HUES48 (cell line): ENCODE measurements at regions not wholly inside any gene's neighbourhood (a gene's known extent, or its start where the extent isn't known, plus 50 kb on each side); places are given as distances from the start of the nearest gene placed in this dataset.

Source experiments
- H3K27ac ChIP-seq: one replicate; pipeline ENCODE4 v1.7.0; 2013; ENCODE audit warnings: low read depth, low read length, inconsistent platforms
- H3K27me3 ChIP-seq: 2 replicates; pipeline ENCODE4 v1.6.1; 2013; ENCODE audit warnings: mild to moderate bottlenecking, low read length; ENCODE audit not compliant: control insufficient read depth, insufficient read depth
- H3K36me3 ChIP-seq: 2 replicates; pipeline ENCODE4 v1.6.1; 2013; ENCODE audit warnings: low read length; ENCODE audit not compliant: control insufficient read depth, insufficient read depth
- H3K4me1 ChIP-seq: 2 replicates; pipeline ENCODE4 v1.6.1; 2013; ENCODE audit warnings: mild to moderate bottlenecking, low read length; ENCODE audit not compliant: control insufficient read depth, insufficient read depth
- H3K4me3 ChIP-seq: 2 replicates; pipeline ENCODE4 v1.5.1; 2013; ENCODE audit warnings: mild to moderate bottlenecking, low read depth, low read length
- H3K9ac ChIP-seq: 2 replicates; pipeline ENCODE4 v1.6.1; 2013; ENCODE audit warnings: mild to moderate bottlenecking, low read depth, low read length, moderate library complexity
- H3K9me3 ChIP-seq: 2 replicates; pipeline ENCODE4 v1.6.1; 2013; ENCODE audit warnings: low read length; ENCODE audit not compliant: control insufficient read depth, insufficient read depth

- Histone ChIP-seq H3K9me3 (no peaks in the 10 kb centered on the region), H3K4me1 (peaks cover 11% of the 10 kb centered on the region), H3K4me3 (no peak overlapping the region), H3K27ac (no peak overlapping the region), H3K36me3 (no peaks in the 10 kb centered on the region), H3K27me3 (no peaks in the 10 kb centered on the region), H3K9ac (no peak overlapping the region)
These were observed 116.8 kb upstream of the ARID1B start for GRCh38 chr6:156660389-156660788.

DNA sequence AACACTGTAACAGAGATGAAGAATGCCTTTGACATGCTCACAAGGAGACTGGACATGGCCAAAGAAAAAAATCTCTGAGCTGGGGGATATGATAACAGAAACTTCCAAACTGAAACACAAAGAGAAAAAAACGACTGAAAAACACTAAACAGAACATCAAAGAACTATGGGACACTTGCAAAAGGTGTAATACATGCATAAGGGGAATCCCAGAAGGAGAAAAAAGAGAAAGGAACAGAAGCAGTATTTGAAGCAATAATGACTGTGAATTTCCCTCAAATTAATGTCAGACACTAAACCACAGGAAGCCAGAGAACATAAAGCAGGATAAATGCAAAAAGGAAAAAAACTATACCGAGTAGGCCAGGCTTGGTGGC lies 117.4 kb upstream of the ARID1B start:
- Histone ChIP-seq H3K4me1 (peaks cover 17% of the 10 kb centered on the region), H3K36me3 (no peaks in the 10 kb centered on the region), H3K27ac (no peak overlapping the region), H3K4me3 (no peak overlapping the region), H3K9me3 (no peaks in the 10 kb centered on the region), H3K9ac (no peak overlapping the region), H3K27me3 (no peaks in the 10 kb centered on the region)

DNA sequence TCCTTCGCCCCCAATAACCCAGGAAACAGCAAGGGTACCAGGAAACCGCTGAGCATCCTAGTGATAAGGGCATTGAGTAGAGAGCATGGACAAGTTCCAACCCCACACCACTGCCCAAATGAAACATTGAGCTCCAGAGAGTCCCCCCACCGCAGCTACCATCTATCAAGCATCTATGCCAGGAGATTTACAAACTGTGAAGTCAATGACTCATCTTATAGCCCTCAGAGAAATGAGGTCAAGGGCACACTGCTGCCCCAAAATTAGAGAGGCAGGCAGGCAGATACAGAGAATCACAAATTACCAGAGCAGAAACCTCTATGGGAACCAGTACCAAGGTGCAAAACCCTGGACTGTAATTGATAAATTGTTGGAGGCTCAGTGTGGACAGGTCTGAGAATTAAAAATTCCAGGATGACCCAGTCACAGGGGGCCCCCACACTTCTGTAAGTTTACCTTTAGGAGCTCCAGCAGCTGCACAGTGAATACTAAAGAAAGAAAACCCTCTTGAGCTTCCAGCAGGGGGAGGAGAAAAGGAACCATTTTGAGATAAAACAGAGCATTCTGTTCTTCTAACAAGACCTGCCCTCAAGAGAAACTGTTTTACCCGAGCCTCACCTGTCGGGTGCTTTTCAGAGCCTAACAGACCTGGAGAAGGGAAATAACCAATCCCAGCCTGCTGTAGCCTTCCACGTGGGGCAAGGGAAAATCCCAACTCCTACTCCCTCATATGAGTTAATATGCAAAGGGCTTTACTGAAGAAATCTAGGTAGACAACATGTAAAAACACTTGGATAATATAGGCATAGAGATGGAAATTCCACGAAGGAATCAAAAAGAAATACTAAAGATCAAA lies 118.0 kb upstream of the ARID1B start:
- Histone ChIP-seq H3K9me3 (no peaks in the 10 kb centered on the region), H3K27me3 (no peaks in the 10 kb centered on the region), H3K9ac (no peak overlapping the region), H3K27ac (no peak overlapping the region), H3K36me3 (no peaks in the 10 kb centered on the region), H3K4me3 (no peak overlapping the region), H3K4me1 (peaks cover 20% of the 10 kb centered on the region)

DNA sequence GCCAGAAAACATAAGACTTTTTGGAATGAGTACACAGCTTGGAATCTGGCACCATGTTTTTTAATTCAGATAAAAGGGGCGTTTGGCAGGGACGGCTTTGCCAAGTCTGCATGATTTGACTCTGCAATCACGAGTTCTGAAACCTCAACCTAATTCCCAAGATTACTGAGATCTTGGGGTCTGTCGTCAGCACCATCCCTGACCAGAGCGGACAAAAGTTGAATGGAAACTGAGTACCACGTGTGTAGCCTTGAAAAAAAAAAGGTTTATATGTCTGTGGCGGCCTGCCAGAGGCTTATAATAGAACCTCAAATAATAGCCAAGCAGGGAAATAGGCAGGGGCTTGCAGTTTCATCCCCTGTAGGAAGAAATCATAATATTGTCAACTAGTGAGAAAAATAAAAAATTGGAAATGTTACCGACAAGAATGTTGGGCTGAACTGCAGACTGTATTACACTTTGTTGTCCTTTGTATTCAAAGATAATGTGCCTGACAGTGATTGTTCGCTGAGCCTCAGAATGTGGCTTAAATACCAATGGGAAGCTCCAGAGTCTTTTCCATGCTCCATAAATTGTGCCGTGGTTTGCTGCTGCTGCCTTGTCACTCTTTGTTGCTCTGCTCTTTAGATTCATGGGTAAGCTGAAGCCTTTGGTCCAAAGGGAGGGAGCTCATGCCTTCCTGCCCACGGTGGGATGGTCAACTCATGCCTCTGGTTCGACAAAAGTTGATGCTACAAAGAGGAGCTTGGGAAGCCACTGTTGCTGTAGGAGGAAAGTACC lies 118.8 kb upstream of the ARID1B start:
- no peak overlapping the region for H3K4me3 ChIP-seq
- H3K4me1 ChIP-seq, result peaks cover 20% of the 10 kb centered on the region
- no peak overlapping the region for H3K9ac ChIP-seq
- H3K27ac ChIP-seq, result no peak overlapping the region
- H3K27me3 ChIP-seq, result no peaks in the 10 kb centered on the region
- no peaks in the 10 kb centered on the region for H3K36me3 ChIP-seq
- H3K9me3 ChIP-seq, result 0 out of 2 replicates have a peak, but pooled peaks cover 2% of the 10 kb centered on the region

- Histone ChIP-seq H3K27me3 (no peaks in the 10 kb centered on the region), H3K36me3 (no peaks in the 10 kb centered on the region), H3K4me1 (peaks cover 20% of the 10 kb centered on the region), H3K9me3 (0 out of 2 replicates have a peak, but pooled peaks cover 4% of the 10 kb centered on the region), H3K27ac (no peak overlapping the region), H3K9ac (no peak overlapping the region), H3K4me3 (no peak overlapping the region)
These were observed 119.9 kb upstream of the ARID1B start for GRCh38 chr6:156657296-156657695.

DNA sequence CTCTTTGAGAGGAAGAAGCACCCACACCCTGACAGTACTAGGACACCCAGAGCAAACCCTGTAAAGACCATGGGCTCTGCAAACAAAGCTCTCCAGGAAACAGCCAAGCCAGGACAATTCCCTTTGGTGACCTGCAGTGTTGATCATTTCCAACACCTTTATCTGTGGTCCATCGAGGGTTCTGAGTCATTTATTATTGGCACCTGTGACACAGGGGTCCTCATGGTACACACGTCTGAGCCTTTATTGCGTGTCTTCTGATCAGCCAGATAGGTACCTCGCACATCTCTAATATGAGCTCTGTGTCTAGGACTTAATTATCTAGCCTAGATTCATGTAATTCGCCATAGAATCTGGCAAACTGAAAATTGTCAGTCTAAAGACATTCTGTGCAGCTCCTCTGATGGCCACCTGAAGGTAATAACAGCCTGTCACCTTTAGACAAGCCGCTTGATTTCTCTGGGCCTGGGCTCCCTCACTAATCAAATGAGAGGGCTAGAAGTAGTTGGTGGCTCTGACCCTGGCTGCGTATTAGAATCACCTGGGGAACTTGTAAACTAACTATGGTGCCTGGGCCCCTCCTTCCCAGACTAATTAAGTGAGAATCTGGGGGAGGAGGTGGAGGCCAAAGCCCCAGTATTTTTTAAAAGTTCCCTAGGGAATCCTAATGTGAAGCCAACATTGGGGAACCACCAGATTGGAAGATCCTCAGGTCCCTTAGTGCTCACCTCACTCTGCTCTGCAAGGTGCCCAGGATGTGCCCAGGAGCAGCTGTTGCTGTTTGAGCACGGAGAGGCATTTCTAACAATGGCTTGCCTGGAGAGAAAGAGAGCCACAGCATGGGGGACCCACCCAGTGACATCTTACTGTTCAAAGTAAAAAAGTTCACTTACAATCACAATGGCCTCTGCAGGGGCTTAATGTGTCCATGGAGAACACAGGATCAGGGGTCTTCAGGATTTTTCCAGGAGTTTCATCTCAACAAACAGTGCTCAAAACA lies 122.0 kb upstream of the ARID1B start:
- Histone ChIP-seq H3K27ac (peak overlapping the region; percentile 66), H3K9me3 (0 out of 2 replicates have a peak, but pooled peaks cover 4% of the 10 kb centered on the region), H3K9ac (no peak overlapping the region), H3K27me3 (no peaks in the 10 kb centered on the region), H3K36me3 (no peaks in the 10 kb centered on the region), H3K4me3 (no peak overlapping the region), H3K4me1 (peaks cover 20% of the 10 kb centered on the region)

- 0 out of 2 replicates have a peak, but pooled peaks cover 4% of the 10 kb centered on the region for H3K9me3 ChIP-seq
- H3K4me3 ChIP-seq, result no peak overlapping the region
- no peak overlapping the region for H3K27ac ChIP-seq
- no peaks in the 10 kb centered on the region for H3K27me3 ChIP-seq
- H3K9ac ChIP-seq, result no peak overlapping the region
- H3K36me3 ChIP-seq, result no peaks in the 10 kb centered on the region
- H3K4me1 ChIP-seq, result peaks cover 13% of the 10 kb centered on the region
These were observed 124.9 kb upstream of the ARID1B start for GRCh38 chr6:156652231-156652750.

- Histone ChIP-seq H3K27ac (no peak overlapping the region), H3K27me3 (no peaks in the 10 kb centered on the region), H3K4me1 (peaks cover 10% of the 10 kb centered on the region), H3K9me3 (0 out of 2 replicates have a peak, but pooled peaks cover 4% of the 10 kb centered on the region), H3K4me3 (no peak overlapping the region), H3K36me3 (no peaks in the 10 kb centered on the region), H3K9ac (no peak overlapping the region)
These were observed 125.7 kb upstream of the ARID1B start for GRCh38 chr6:156651486-156651885.

DNA sequence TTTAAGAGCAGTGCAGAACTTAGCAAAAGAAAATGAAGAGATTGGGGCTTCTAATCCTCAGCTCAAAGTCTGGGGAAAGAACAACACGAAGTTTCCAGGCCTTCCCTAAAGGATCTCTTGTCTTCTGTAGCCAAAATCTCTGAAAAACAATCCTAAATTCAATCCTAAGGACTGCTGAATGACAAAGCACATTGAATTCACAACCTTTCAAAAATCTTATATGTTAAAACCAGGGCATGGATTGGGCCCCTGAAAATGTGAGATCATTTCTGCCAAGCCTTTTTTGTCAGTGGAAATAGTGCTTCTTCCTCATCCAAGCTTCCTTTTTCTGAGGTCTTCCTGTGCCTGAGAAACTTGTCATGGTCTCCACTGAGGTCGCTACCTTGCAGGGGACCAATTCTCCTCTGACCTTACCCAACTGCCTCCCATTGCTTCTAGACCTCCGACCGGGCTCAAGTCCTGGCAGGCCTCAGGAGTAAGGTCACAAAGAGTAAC lies 126.2 kb upstream of the ARID1B start:
- Histone ChIP-seq H3K9ac (no peak overlapping the region), H3K27ac (no peak overlapping the region), H3K27me3 (no peaks in the 10 kb centered on the region), H3K4me1 (peaks cover 10% of the 10 kb centered on the region), H3K9me3 (0 out of 2 replicates have a peak, but pooled peaks cover 4% of the 10 kb centered on the region), H3K4me3 (no peak overlapping the region), H3K36me3 (no peaks in the 10 kb centered on the region)

DNA sequence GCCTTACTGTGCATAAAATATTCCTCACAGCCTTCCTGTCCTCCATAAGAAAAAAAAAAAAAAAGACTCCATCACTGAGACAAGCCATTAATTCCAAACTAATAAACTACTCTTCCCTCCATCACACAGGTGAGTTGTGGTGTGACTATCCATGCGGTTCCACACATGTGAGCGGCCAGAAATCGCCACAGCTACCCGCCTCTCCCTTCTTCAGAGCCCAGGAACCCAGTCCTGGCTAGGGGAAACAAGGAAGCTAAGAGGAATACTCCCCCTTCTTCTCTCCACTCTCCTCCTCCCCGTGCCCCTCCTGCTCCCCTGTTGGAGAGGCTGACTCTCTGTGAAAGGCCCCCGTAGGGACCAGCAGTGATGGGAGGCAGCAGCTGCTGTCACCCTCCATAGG lies 128.6 kb upstream of the ARID1B start:
- Histone ChIP-seq H3K9ac (no peak overlapping the region), H3K4me3 (no peak overlapping the region), H3K9me3 (0 out of 2 replicates have a peak, but pooled peaks cover 4% of the 10 kb centered on the region), H3K36me3 (no peaks in the 10 kb centered on the region), H3K27ac (no peak overlapping the region), H3K4me1 (no peaks in the 10 kb centered on the region), H3K27me3 (no peaks in the 10 kb centered on the region)
